Cardiac muscle cell (in vitro differentiated cells and primary cell): ENCODE measurements at regions not wholly inside any gene's neighbourhood (a gene's known extent, or its start where the extent isn't known, plus 50 kb on each side); places are given as distances from the start of the nearest gene placed in this dataset.

ENCODE experiments used
- DNase-seq, 2 donors: peaks; one replicate each; pipeline versions ENCODE4 v3.0.0 to v3.0.0-alpha.2; 2010 to 2017; ENCODE audit warnings: low read depth in 1 of 2, low spot score in 1 of 2
- H3K27ac ChIP-seq: fragments of 200-600 bp; sonication (generic); 2 replicates; pipeline ENCODE4 v1.5.1; 2016
- H3K27me3 ChIP-seq: fragments of 200-600 bp; sonication (generic); 2 replicates; pipeline ENCODE4 v1.6.0; 2016; ENCODE audit warnings: control low read depth
- H3K36me3 ChIP-seq: fragments of 200-600 bp; sonication (generic); 2 replicates; pipeline ENCODE4 v1.5.1; 2016; ENCODE audit warnings: control low read depth
- H3K4me1 ChIP-seq: fragments of 200-600 bp; sonication (generic); 2 replicates; pipeline ENCODE4 v1.8.1; 2017; ENCODE audit warnings: low read depth, mild to moderate bottlenecking, mixed run types
- H3K4me3 ChIP-seq: fragments of 200-600 bp; sonication (generic); 2 replicates; pipeline ENCODE4 v1.5.1; 2016; ENCODE audit warnings: mild to moderate bottlenecking
- H3K9me3 ChIP-seq: fragments of 200-600 bp; sonication (generic); 2 replicates; pipeline ENCODE4 v1.5.1; 2017; ENCODE audit warnings: low read depth, mild to moderate bottlenecking, control low read depth
- TF ChIP-seq, protein P1 (sequence below): IDR thresholded peaks from 2 replicates; pipeline ENCODE4 v1.5.1; 2012; ENCODE audit warnings: low read depth, mild to moderate bottlenecking, low read length

GRCh38 chr6:4446982-4447381, 311.6 kb upstream of the ECI2 start:
- no peaks in the 10 kb centered on the region for H3K27me3 ChIP-seq
- no peaks in the 10 kb centered on the region for H3K9me3 ChIP-seq
- H3K27ac ChIP-seq: no peak overlapping the region
- H3K4me1 ChIP-seq: peaks cover 3% of the 10 kb centered on the region
- peak in 1 of 2 donors; percentile 88 for DNase-seq
- TF ChIP-seq, protein P1, sequence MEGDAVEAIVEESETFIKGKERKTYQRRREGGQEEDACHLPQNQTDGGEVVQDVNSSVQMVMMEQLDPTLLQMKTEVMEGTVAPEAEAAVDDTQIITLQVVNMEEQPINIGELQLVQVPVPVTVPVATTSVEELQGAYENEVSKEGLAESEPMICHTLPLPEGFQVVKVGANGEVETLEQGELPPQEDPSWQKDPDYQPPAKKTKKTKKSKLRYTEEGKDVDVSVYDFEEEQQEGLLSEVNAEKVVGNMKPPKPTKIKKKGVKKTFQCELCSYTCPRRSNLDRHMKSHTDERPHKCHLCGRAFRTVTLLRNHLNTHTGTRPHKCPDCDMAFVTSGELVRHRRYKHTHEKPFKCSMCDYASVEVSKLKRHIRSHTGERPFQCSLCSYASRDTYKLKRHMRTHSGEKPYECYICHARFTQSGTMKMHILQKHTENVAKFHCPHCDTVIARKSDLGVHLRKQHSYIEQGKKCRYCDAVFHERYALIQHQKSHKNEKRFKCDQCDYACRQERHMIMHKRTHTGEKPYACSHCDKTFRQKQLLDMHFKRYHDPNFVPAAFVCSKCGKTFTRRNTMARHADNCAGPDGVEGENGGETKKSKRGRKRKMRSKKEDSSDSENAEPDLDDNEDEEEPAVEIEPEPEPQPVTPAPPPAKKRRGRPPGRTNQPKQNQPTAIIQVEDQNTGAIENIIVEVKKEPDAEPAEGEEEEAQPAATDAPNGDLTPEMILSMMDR: no peak
- no peak overlapping the region for H3K4me3 ChIP-seq
- no peaks in the 10 kb centered on the region for H3K36me3 ChIP-seq

GRCh38 chr6:4441981-4442434, 306.6 kb upstream of the ECI2 start:
- Histone ChIP-seq H3K9me3 (no peaks in the 10 kb centered on the region), H3K27me3 (no peaks in the 10 kb centered on the region), H3K36me3 (no peaks in the 10 kb centered on the region), H3K27ac (no peak overlapping the region), H3K4me1 (peaks cover 10% of the 10 kb centered on the region), H3K4me3 (no peak overlapping the region)
- TF ChIP-seq, protein P1: no peak
- DNase-seq: peak in 1 of 2 donors; percentile 41

DNA sequence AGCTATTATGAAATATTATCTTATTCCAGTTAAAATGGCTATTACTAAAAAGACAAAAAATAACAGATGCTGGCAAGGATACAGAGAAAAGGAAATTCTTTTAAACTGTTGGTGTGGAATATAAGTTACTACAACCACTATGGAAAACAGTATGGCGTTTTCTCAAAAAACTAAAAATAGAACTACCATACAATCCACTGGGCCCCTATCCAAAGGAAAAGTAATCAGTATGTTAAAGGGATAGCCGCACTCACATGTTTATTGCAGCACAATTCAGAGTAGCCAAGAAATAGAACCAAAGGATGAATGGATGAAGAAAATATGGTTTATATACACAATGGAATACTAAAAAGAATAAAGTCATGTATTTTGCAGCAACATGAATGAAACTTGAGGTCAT, 303.8 kb upstream of the ECI2 start:
- TF ChIP-seq, protein P1: no peak
- H3K27me3 ChIP-seq: no peaks in the 10 kb centered on the region
- H3K4me1 ChIP-seq: peaks cover 34% of the 10 kb centered on the region
- no peaks in the 10 kb centered on the region for H3K36me3 ChIP-seq
- no peak overlapping the region for H3K27ac ChIP-seq
- DNase-seq: peak in 1 of 2 donors; percentile 24
- no peaks in the 10 kb centered on the region for H3K9me3 ChIP-seq
- H3K4me3 ChIP-seq: no peak overlapping the region

DNA sequence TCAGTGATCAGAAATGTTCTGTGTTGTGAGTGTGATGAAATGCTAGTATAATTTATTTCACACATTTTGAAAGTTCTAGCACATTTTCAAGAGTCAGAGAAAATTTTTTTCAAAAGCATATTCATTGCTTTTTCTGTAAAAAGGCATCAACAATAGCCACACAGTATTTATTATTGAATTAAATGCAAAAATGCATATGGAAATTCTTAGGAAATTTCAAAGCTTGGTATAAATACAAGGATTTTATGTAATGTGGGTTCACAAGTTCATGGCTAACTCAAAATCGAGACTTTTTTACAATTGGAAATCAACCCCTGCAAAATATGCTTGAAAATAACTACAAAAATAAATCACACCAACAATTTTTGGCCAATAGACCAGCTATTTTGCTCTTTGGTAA, 302.0 kb upstream of the ECI2 start:
- TF ChIP-seq, protein P1: no peak
- no peaks in the 10 kb centered on the region for H3K27me3 ChIP-seq
- no peak overlapping the region for H3K4me3 ChIP-seq
- H3K36me3 ChIP-seq: no peaks in the 10 kb centered on the region
- no peak for DNase-seq
- no peaks in the 10 kb centered on the region for H3K9me3 ChIP-seq
- H3K27ac ChIP-seq: peak overlapping the region; percentile 73
- peaks cover 50% of the 10 kb centered on the region for H3K4me1 ChIP-seq

- no peaks in the 10 kb centered on the region for H3K9me3 ChIP-seq
- H3K36me3 ChIP-seq: no peaks in the 10 kb centered on the region
- no peaks in the 10 kb centered on the region for H3K27me3 ChIP-seq
- TF ChIP-seq, protein P1: no peak
- no peak overlapping the region for H3K4me3 ChIP-seq
- peaks cover 51% of the 10 kb centered on the region for H3K4me1 ChIP-seq
- peak in 1 of 2 donors; percentile 62 for DNase-seq
- H3K27ac ChIP-seq: peak overlapping the region; percentile 73
These were observed 300.6 kb upstream of the ECI2 start for GRCh38 chr6:4435981-4436445.
